Gastroesophageal sphincter (tissue), 4 donors: ENCODE measurements at regions not wholly inside any gene's neighbourhood (a gene's known extent, or its start where the extent isn't known, plus 50 kb on each side); places are given as distances from the start of the nearest gene placed in this dataset.

Source experiments
- ATAC-seq: fragments of 150-250 bp; one replicate; pipeline ENCODE4 v1.9.1; 2016; ENCODE audit warnings: mild to moderate bottlenecking, moderate library complexity
- H3K27ac ChIP-seq, 4 donors: fragments of 200-600 bp; sonication (generic) in 3 of 4; 1 replicate in 3 of 4; 2 replicates in 1 of 4; pipeline ENCODE4 v1.5.1; 2016 to 2019
- H3K27me3 ChIP-seq: fragments of 200-600 bp; sonication (generic); one replicate; pipeline ENCODE4 v1.5.1; 2019
- H3K36me3 ChIP-seq, 2 donors: fragments of 200-600 bp; sonication (generic); one replicate each; pipeline ENCODE4 v1.5.1; 2019; ENCODE audit warnings: control low read depth in 1 of 2
- H3K4me1 ChIP-seq, 3 donors: fragments of 200-600 bp; sonication (generic); 1 replicate in 2 of 3; 2 replicates in 1 of 3; pipeline ENCODE4 v1.5.1; 2016 to 2019; ENCODE audit warnings: control low read depth in 2 of 3
- H3K4me3 ChIP-seq, 2 donors: fragments of 200-600 bp; sonication (generic); one replicate each; pipeline ENCODE4 v1.5.1; 2019; ENCODE audit warnings: mild to moderate bottlenecking in 1 of 2, moderate library complexity in 1 of 2
- H3K9me3 ChIP-seq, 3 donors: fragments of 200-600 bp; sonication (generic); one replicate each; pipeline ENCODE4 v1.5.1; 2017 to 2019; ENCODE audit warnings: control low read depth in 2 of 3
- CTCF ChIP-seq, 4 experiments: fragments of 200-600 bp in 2 of 4; fragments of 450-650 bp in 2 of 4; sonication (generic) in 1 of 4; IDR thresholded peaks; one replicate each; pipeline ENCODE4 v1.5.1; 2017 to 2019; ENCODE audit warnings: antibody characterized with exemption in 4 of 4, mild to moderate bottlenecking in 2 of 4, moderate library complexity in 2 of 4
- EP300 ChIP-seq: sonication (generic); formaldehyde crosslinking; IDR thresholded peaks from one replicate; pipeline ENCODE4 v1.6.1; 2017; ENCODE audit warnings: antibody characterized with exemption, mild to moderate bottlenecking
- POLR2A ChIP-seq, 2 donors: fragments of 450-650 bp; IDR thresholded peaks; one replicate each; pipeline ENCODE4 v1.6.1; 2017; ENCODE audit warnings: antibody characterized with exemption in 2 of 2, mild to moderate bottlenecking in 2 of 2, moderate library complexity in 1 of 2
- POLR2AphosphoS5 ChIP-seq: sonication (generic); formaldehyde crosslinking; IDR thresholded peaks from one replicate; pipeline ENCODE4 v1.6.1; 2017; ENCODE audit warnings: antibody characterized with exemption
- WGBS, 2 donors: methylation state at CpG; one replicate each; pipeline ENCODE4 v1.1.5; 2018; ENCODE audit warnings: low coverage in 1 of 2; 5-methylcytosine and 5-hydroxymethylcytosine counted together

DNA sequence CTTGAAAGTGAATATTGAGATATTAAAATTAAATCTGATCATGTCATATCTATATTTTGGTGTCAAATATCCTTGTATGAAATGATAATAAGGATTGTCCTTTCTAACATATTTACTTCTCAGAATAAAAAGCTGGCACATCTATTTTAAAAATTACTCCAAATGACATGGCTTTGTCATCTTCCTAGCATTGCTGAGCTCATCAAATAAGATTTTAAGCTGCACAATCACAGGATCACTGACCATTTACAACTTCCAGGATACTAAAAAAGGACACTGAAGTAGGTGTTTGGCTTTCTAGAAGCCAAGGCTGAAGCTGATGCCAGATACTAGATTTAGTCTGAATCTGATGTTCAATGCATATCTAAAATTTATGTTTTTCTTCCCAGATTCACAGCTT, 351.1 kb downstream of the BMP4 start:
- Histone ChIP-seq H3K9me3 (no peaks in the 10 kb centered on the region), H3K36me3 (no peaks in the 10 kb centered on the region), H3K4me3 (no peak overlapping the region), H3K4me1 (no peaks in the 10 kb centered on the region), H3K27me3 (no peaks in the 10 kb centered on the region), H3K27ac (no peak overlapping the region)
- TF ChIP-seq CTCF (IDR thresholded peaks at IDR 0.05): no peak
- TF ChIP-seq POLR2AphosphoS5: no peak
- ATAC-seq: no peak

- Histone ChIP-seq H3K36me3 (no peaks in the 10 kb centered on the region), H3K9me3 (no peaks in the 10 kb centered on the region), H3K4me3 (no peak overlapping the region), H3K4me1 (no peaks in the 10 kb centered on the region), H3K27me3 (no peaks in the 10 kb centered on the region), H3K27ac (no peak overlapping the region)
- TF ChIP-seq CTCF (IDR thresholded peaks at IDR 0.05) (no peak), POLR2A (IDR thresholded peaks at IDR 0.05) (no peak), EP300 (no peak), POLR2AphosphoS5 (no peak)
- WGBS, 2 donors: 100% methylated on average over 1 to 2 of the region's 5 CpGs
- no peak for ATAC-seq
Observed at GRCh38 chr14:53603994-53604393, 352.6 kb downstream of the BMP4 start.

DNA sequence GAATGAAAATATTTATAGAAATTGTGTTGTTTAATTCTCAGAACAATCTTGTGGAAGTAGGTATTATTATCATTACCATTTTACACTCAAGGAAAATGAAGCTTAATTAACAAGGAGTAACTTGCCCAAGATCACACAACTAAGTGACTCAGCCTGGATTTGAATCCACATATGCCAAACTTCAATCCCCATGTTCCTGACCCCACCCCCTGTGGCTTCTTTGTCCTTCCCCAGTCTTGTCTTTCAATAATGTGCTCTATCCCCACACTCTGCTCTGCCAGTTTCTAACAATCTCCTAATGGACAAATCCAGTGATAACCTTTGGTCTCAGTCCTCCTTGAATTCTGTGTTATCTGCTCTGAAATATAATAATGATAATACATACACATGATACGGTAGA, 355.2 kb downstream of the BMP4 start:
- TF ChIP-seq POLR2A (IDR thresholded peaks at IDR 0.05) (no peak), POLR2AphosphoS5 (no peak), EP300 (no peak), CTCF (IDR thresholded peaks at IDR 0.05) (no peak)
- no peak for ATAC-seq

GRCh38 chr14:53599221-53599945, 357.2 kb downstream of the BMP4 start:
- Histone ChIP-seq H3K9me3 (no peaks in the 10 kb centered on the region), H3K4me3 (no peak overlapping the region), H3K27me3 (no peaks in the 10 kb centered on the region), H3K27ac (no peak overlapping the region), H3K4me1 (no peaks in the 10 kb centered on the region), H3K36me3 (no peaks in the 10 kb centered on the region)
- no peak for TF ChIP-seq POLR2A (IDR thresholded peaks at IDR 0.05)
- TF ChIP-seq EP300: no peak
- no peak for TF ChIP-seq CTCF (IDR thresholded peaks at IDR 0.05)
- TF ChIP-seq POLR2AphosphoS5: no peak
- WGBS, 2 donors: 78 to 89% methylated on average over 6 of the region's 6 CpGs
- no peak for ATAC-seq

More for the DNA sequence above, 355.2 kb downstream of the BMP4 start:
- Histone ChIP-seq H3K4me1 (no peaks in the 10 kb centered on the region), H3K27me3 (no peaks in the 10 kb centered on the region), H3K9me3 (no peaks in the 10 kb centered on the region), H3K27ac (no peak overlapping the region), H3K36me3 (no peaks in the 10 kb centered on the region), H3K4me3 (no peak overlapping the region)
- whole genome bisulfite sequencing, 2 donors: 100% methylated on average over 1 of the region's 1 CpG

DNA sequence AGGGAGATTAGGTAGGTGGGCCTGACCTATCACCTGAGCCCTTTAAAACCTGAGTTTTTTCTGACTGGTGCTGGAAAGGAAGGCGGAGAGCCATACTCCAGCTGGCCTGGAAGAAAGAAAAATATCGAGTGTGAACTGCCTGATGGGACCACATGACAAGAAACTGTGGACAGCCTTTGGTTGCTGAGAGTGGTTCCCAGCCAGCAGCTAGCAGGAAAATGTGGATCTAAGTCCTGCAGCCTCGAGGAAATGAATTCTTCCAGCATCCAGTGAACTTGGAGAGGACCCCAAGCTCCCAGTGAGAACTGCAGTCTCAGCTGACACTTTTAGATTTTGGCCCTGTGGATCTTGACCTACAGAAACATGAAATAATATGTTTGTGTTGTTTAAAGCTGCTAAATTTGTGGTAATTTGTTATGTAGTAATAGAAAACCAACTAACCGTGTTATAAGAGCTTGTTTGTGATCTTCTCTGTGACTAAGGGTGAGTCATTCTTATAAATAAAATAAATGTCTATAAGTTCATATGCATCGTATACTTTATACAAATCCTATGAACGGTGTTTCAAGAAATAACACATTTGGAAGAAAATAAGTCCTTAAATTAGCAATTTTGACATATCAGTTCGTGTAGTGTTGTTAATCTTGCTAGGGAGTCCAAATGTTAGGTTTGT, 359.6 kb downstream of the BMP4 start:
- 66 to 87% methylated on average over 7 of the region's 7 CpGs for WGBS, 2 donors
- Histone ChIP-seq H3K36me3 (no peaks in the 10 kb centered on the region), H3K4me3 (no peak overlapping the region), H3K4me1 (no peaks in the 10 kb centered on the region), H3K9me3 (no peaks in the 10 kb centered on the region), H3K27me3 (no peaks in the 10 kb centered on the region), H3K27ac (no peak overlapping the region)
- ATAC-seq: no peak
- no peak for TF ChIP-seq EP300
- no peak for TF ChIP-seq POLR2AphosphoS5
- TF ChIP-seq CTCF (IDR thresholded peaks at IDR 0.05): no peak
- TF ChIP-seq POLR2A (IDR thresholded peaks at IDR 0.05): no peak
